ENCODE measurements at regions not wholly inside any gene's neighbourhood (a gene's known extent, or its start where the extent isn't known, plus 50 kb on each side); places are given as distances from the start of the nearest gene placed in this dataset.

- no peak for DNase-seq (ENCODE audit: low read depth)
- TF ChIP-seq CTCF (IDR thresholded peaks at IDR 0.05; ENCODE audit: low read length, missing control alignments), result no peak
- no peak overlapping the region for H3K4me3 ChIP-seq (replicated peaks; ENCODE audit: low read depth, low read length)
Measured at GRCh38 chr16:79687249-79688130, 87.0 kb upstream of the MAF start.

- H3K4me3 ChIP-seq (replicated peaks; ENCODE audit: low read depth, low read length), result no peak overlapping the region
- DNase-seq (ENCODE audit: low read depth), result no peak
- TF ChIP-seq CTCF (IDR thresholded peaks at IDR 0.05; ENCODE audit: low read length, missing control alignments), result no peak
Measured at GRCh38 chr16:79685871-79686270, 85.3 kb upstream of the MAF start.

GRCh38 chr16:79679334-79679733 is 78.8 kb upstream of the MAF start:
- DNase-seq (ENCODE audit: low read depth), result no peak
- H3K4me3 ChIP-seq (replicated peaks; ENCODE audit: low read depth, low read length), result no peak overlapping the region
- TF ChIP-seq CTCF (IDR thresholded peaks at IDR 0.05; ENCODE audit: low read length, missing control alignments), result no peak

GRCh38 chr16:79677799-79678530 is 77.4 kb upstream of the MAF start:
- no peak for TF ChIP-seq CTCF (IDR thresholded peaks at IDR 0.05; ENCODE audit: low read length, missing control alignments)
- DNase-seq (ENCODE audit: low read depth), result no peak
- H3K4me3 ChIP-seq (replicated peaks; ENCODE audit: low read depth, low read length), result no peak overlapping the region

GRCh38 chr16:79673635-79674034 is 73.1 kb upstream of the MAF start:
- no peak for DNase-seq (ENCODE audit: low read depth)
- no peak for TF ChIP-seq CTCF (IDR thresholded peaks at IDR 0.05; ENCODE audit: low read length, missing control alignments)
- no peak overlapping the region for H3K4me3 ChIP-seq (replicated peaks; ENCODE audit: low read depth, low read length)

GRCh38 chr16:79672524-79672923 is 72.0 kb upstream of the MAF start:
- DNase-seq (ENCODE audit: low read depth), result no peak
- H3K4me3 ChIP-seq (replicated peaks; ENCODE audit: low read depth, low read length), result no peak overlapping the region
- no peak for TF ChIP-seq CTCF (IDR thresholded peaks at IDR 0.05; ENCODE audit: low read length, missing control alignments)
